K562 (cell line): ENCODE measurements at regions not wholly inside any gene's neighbourhood (a gene's known extent, or its start where the extent isn't known, plus 50 kb on each side); places are given as distances from the start of the nearest gene placed in this dataset.
A peak's percentile ranks its signal among the peaks of the same experiment; 100 is the strongest.

Experiments used
- ATAC-seq: fragments of 200-7000 bp; cut with Tn5 transposase; 3 replicates; pipeline ENCODE4 v1.9.1; 2020; ENCODE audit warnings: moderate library complexity
- BruUV-seq: library from RNA; stranded (reverse); fragments of 400-500 nt; replicated peaks from 2 replicates; lab custom pipeline; 2021; lab: Mats Ljungman, UMichigan
- CTCF ChIA-PET: fragments of 300-600 bp; formaldehyde crosslinking; extraction: SDS; loops from one replicate; lab custom pipeline; 2021; ENCODE audit warnings: low intra/inter-chr PET ratio; lab: Yijun Ruan, JAX
- POLR2A ChIA-PET: fragments of 300-600, 350-650 bp; sonication (Branson Sonifier 250); formaldehyde crosslinking; extraction: SDS; loops from one replicate; lab custom pipeline; 2021; ENCODE audit warnings: antibody characterized with exemption, inconsistent platforms; lab: Yijun Ruan, JAX
- DNase-seq, 4 experiments: peaks; one replicate each; pipeline versions ENCODE4 v3.0.0 to v3.0.0-alpha.2; 2011 to 2018; ENCODE audit warnings: low spot score in 3 of 4, mixed read lengths in 3 of 4; ENCODE audit errors: extremely low read depth in 1 of 4
- FAIRE-seq: peaks from 2 replicates; lab custom pipeline; 2011; peaks lifted over from hg19 to GRCh38; lab: Jason Lieb, UNC
- H2AFZ ChIP-seq: 2 replicates; pipeline ENCODE4 v1.6.0; 2011; ENCODE audit warnings: low read depth, low read length, control low read depth, inconsistent platforms
- H3K27ac ChIP-seq: fragments of 200-600 bp; 3 replicates; pipeline ENCODE4 v1.8.0; 2011; ENCODE audit warnings: low read depth, mild to moderate bottlenecking, control low read depth, inconsistent platforms, low read length, moderate library complexity, mixed read lengths; ENCODE audit errors: extremely low read depth
- H3K27me3 ChIP-seq, 2 experiments: fragments of 300-600 bp in 1 of 2; 2 replicates in 1 of 2; 3 replicates in 1 of 2; pipeline versions ENCODE4 v1.6.0 to v1.8.0; 2011; ENCODE audit warnings: inconsistent platforms in 2 of 2, low read length in 2 of 2, mild to moderate bottlenecking in 1 of 2, mixed read lengths in 1 of 2, moderate library complexity in 1 of 2; ENCODE audit not compliant: control insufficient read depth in 2 of 2, insufficient read depth in 2 of 2
- H3K36me3 ChIP-seq: fragments of 300-600 bp; 3 replicates; pipeline ENCODE4 v1.8.0; 2011; ENCODE audit warnings: mild to moderate bottlenecking, low read length, inconsistent platforms; ENCODE audit not compliant: control insufficient read depth, insufficient read depth
- H3K4me1 ChIP-seq, 2 experiments: fragments of 200-600 bp in 1 of 2; replicated peaks in 1 of 2; 2 replicates in 1 of 2; 3 replicates in 1 of 2; pipeline versions ENCODE4 v1.5.1 to v1.8.0; 2011; ENCODE audit warnings: inconsistent platforms in 2 of 2, low read length in 2 of 2, mild to moderate bottlenecking in 1 of 2, mixed read lengths in 1 of 2, moderate library complexity in 1 of 2; ENCODE audit not compliant: control insufficient read depth in 2 of 2, insufficient read depth in 2 of 2
- H3K4me2 ChIP-seq: 2 replicates; pipeline ENCODE4 v1.6.1; 2011; ENCODE audit warnings: low read length, control low read depth, inconsistent platforms, mixed read lengths; ENCODE audit not compliant: insufficient read depth
- H3K4me3 ChIP-seq: fragments of 200-600 bp; sonication (generic), shearing (Covaris generic); 2 replicates; pipeline ENCODE4 v1.5.1; 2016; ENCODE audit warnings: control low read depth, inconsistent platforms
- H3K79me2 ChIP-seq: fragments of 200-600 bp; 3 replicates; pipeline ENCODE4 v1.8.0; 2011; ENCODE audit warnings: low read length, inconsistent platforms; ENCODE audit not compliant: control insufficient read depth, insufficient read depth
- H3K9ac ChIP-seq, 2 experiments: 2 replicates each; pipeline versions ENCODE4 v1.6.0 to v1.6.1; 2011; ENCODE audit warnings: low read depth in 2 of 2, low read length in 2 of 2, control low read depth in 1 of 2, inconsistent platforms in 1 of 2, mild to moderate bottlenecking in 1 of 2, mixed read lengths in 1 of 2; ENCODE audit not compliant: insufficient read depth in 1 of 2
- H3K9me1 ChIP-seq: one replicate; pipeline ENCODE4 v1.6.0; 2011; ENCODE audit warnings: inconsistent platforms, mild to moderate bottlenecking, low read length, moderate library complexity; ENCODE audit not compliant: control insufficient read depth, insufficient read depth
- H3K9me3 ChIP-seq: replicated peaks from 2 replicates; pipeline ENCODE4 v1.5.1; 2011; ENCODE audit warnings: low read depth, low read length, inconsistent platforms; ENCODE audit not compliant: control insufficient read depth, insufficient read depth
- H4K20me1 ChIP-seq: replicated peaks from 2 replicates; pipeline ENCODE4 v1.6.1; 2011; ENCODE audit warnings: low read length, inconsistent platforms, mixed read lengths; ENCODE audit not compliant: control insufficient read depth, insufficient read depth
- CEBPB ChIP-seq: fragments of 450-650 bp; IDR thresholded peaks from 2 replicates; pipeline ENCODE4 v1.6.1; 2016; ENCODE audit warnings: missing genetic modification characterization, missing compliant biosample characterization
- FOXA3 ChIP-seq, 2 experiments: fragments of 450-650 bp in 1 of 2; sonication (generic) in 1 of 2; formaldehyde crosslinking; IDR thresholded peaks in 1 of 2; conservative IDR thresholded peaks in 1 of 2; 2 replicates each; pipeline versions ENCODE4 v1.4.0 to v1.8.0; 2020 to 2022; ENCODE audit warnings: mild to moderate bottlenecking in 2 of 2, missing genetic modification reagents in 1 of 2
- JUND ChIP-seq, 2 experiments: IDR thresholded peaks; 2 replicates in 1 of 2; 3 replicates in 1 of 2; pipeline ENCODE4 v1.6.1; 2011; ENCODE audit warnings: borderline replicate concordance in 2 of 2, low read depth in 2 of 2, low read length in 2 of 2, improper control_type of control experiment in 1 of 2, missing biosample characterization in 1 of 2, missing genetic modification characterization in 1 of 2, missing genetic modification reagents in 1 of 2
- MEF2D ChIP-seq: conservative IDR thresholded peaks from 2 replicates; pipeline ENCODE4 v1.6.1; 2016; ENCODE audit warnings: low read depth, missing genetic modification characterization, missing compliant biosample characterization
- PCBP1 ChIP-seq: fragments of 200-400 bp; formaldehyde crosslinking; IDR thresholded peaks from 2 replicates; pipeline ENCODE4 v1.6.1; 2018; ENCODE audit warnings: mild to moderate bottlenecking, low read depth, low read length; ENCODE audit not compliant: poor library complexity, severe bottlenecking
- RFX7 ChIP-seq: fragments of 250-450 bp; sonication (Bioruptor Pico); IDR thresholded peaks from 2 replicates; pipeline ENCODE4 v1.5.1; 2021; ENCODE audit warnings: mild to moderate bottlenecking
- STAG1 ChIP-seq: sonication (generic); formaldehyde crosslinking; IDR thresholded peaks from 2 replicates; pipeline ENCODE4 v1.5.0; 2020; ENCODE audit warnings: missing genetic modification reagents, borderline replicate concordance
- TCF7L2 ChIP-seq: fragments of 150-350 bp; IDR thresholded peaks from 2 replicates; pipeline ENCODE4 v1.6.1; 2016; ENCODE audit warnings: low read depth, mild to moderate bottlenecking, low read length, moderate library complexity
- THAP7 ChIP-seq: fragments of 250-450 bp; sonication (Bioruptor Pico); IDR thresholded peaks from 2 replicates; pipeline ENCODE4 v1.5.0; 2021
- XRCC5 ChIP-seq: fragments of 200-400 bp; formaldehyde crosslinking; IDR thresholded peaks from 2 replicates; pipeline ENCODE4 v1.6.1; 2017; ENCODE audit warnings: low read depth, mild to moderate bottlenecking, low read length
- ZNF830 ChIP-seq: fragments of 250-450 bp; sonication (Bioruptor Pico); IDR thresholded peaks from 2 replicates; pipeline ENCODE4 v1.5.0; 2021; ENCODE audit warnings: mild to moderate bottlenecking
- WGBS: fragments of 100-300 bp; shearing (Covaris generic); methylation state at CpG from one replicate; pipeline ENCODE4 v1.1.6; 2016; ENCODE audit warnings: low coverage, mixed read lengths; ENCODE audit not compliant: insufficient coverage; ENCODE audit errors: missing lambda C conversion rate; 5-methylcytosine and 5-hydroxymethylcytosine counted together
- in situ Hi-C: fragments of 300-500 bp; cut with MboI; formaldehyde crosslinking; loops from 4 replicates; pipeline ENCODE4 v1.15.0; 2018; ENCODE audit warnings: inconsistent platforms, mixed read lengths
- intact Hi-C: fragments of 100-400 bp; cut with micrococcal nuclease; formaldehyde crosslinking; loops from 2 replicates; pipeline ENCODE4 v1.14.2; 2022
- TF ChIP-seq, protein P1 (sequence below): fragments of 450-650 bp; conservative IDR thresholded peaks from 2 replicates; pipeline ENCODE4 v1.6.1; 2016; ENCODE audit warnings: missing genetic modification characterization, low read depth, mild to moderate bottlenecking, missing compliant biosample characterization, moderate library complexity

- TF ChIP-seq STAG1 (CRISPR knock-in tag) (no peak), CEBPB (tag) (peak; percentile 50)
Measured at GRCh38 chr2:148586522-148587128, 57.9 kb upstream of the EPC2 start (continued).

DNA sequence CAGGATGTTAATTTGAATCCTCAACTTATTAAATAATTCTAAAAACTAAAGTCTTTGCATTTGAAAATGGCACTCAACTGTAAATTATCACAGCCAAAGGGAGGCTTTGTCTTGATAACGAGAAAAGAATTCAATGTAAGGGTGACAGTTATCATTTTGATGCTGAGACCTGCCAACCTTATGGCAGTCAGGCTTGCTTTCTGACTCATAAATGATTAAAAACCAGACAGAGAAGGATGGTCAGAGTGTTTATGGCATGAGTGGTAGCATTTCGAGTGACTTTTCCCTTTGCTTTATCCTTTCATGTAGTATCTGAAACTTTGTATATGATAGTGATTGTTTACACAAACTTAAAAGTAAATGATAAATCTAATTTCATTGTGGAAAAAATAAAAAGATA lies 53.9 kb upstream of the EPC2 start:
- DNase-seq (no peak), ATAC-seq (no peak), FAIRE-seq (no peak)
- 0% methylated on average over 2 of the region's 2 CpGs for WGBS
- in situ Hi-C loops, result no loop called here
- Histone ChIP-seq H3K4me2 (no peak overlapping the region), H3K9me3 (no peaks in the 10 kb centered on the region), H4K20me1 (no peaks in the 10 kb centered on the region), H3K27me3 (peaks cover 19 to 23% of the 10 kb centered on the region in 2 experiments; a peak in 4 of 5 replicates), H3K4me3 (no peak overlapping the region), H3K79me2 (no peaks in the 10 kb centered on the region), H3K27ac (no peak overlapping the region), H3K9ac (no peak overlapping the region), H3K9me1 (no peaks in the 10 kb centered on the region), H3K36me3 (no peaks in the 10 kb centered on the region), H3K4me1 (no peaks in the 10 kb centered on the region), H2AFZ (no peak overlapping the region)
- intact Hi-C loops, result no loop called here
- TF ChIP-seq RFX7, result no peak
- ChIA-PET CTCF (no interaction called here), POLR2A (interaction anchor here (1.1 kb wide), 1 partner anchor 15 kb away, joined by 3 read pairs; no protein-coding TSS in a partner anchor)
- BruUV-seq, result no TSS peak

DNA sequence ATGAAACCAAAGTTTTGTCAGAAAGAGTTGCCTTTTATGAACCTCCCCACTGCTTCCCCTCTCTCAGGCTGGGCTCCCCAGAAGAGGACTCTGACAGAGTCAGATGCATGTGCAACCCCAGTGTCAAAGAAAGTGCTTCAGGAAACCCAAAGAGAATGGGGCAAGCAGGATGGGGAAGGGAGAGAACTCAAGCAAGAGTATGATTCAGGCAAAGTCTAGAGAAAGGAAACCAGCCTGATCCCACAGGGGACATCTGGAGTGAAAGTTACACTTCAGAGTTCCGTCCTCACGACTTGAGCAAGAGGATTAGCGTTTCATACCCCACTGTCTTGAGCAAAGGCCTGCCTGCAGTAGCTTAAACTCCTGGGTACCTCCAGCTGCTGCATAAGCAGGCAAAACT lies 51.8 kb upstream of the EPC2 start:
- no peak overlapping the region for H2AFZ ChIP-seq
- no peaks in the 10 kb centered on the region for H3K79me2 ChIP-seq
- 0% methylated on average over 3 of the region's 3 CpGs for WGBS
- DNase-seq (no peak), ATAC-seq (peak; percentile 18), FAIRE-seq (no peak)
- H3K9ac ChIP-seq, result no peak overlapping the region
- H3K27ac ChIP-seq, result no peak overlapping the region
- BruUV-seq, result no TSS peak
- H4K20me1 ChIP-seq, result no peaks in the 10 kb centered on the region
- H3K4me1 ChIP-seq, result no peaks in the 10 kb centered on the region
- ChIA-PET POLR2A (interaction anchor here (1.7 kb wide), 1 partner anchor 52 kb away, joined by 4 read pairs; no protein-coding TSS in a partner anchor), CTCF (no interaction called here)
- H3K36me3 ChIP-seq, result no peaks in the 10 kb centered on the region
- H3K27me3 ChIP-seq, result peaks cover 17 to 29% of the 10 kb centered on the region in 2 experiments; a peak in 4 of 5 replicates
- no peak overlapping the region for H3K4me3 ChIP-seq
- intact Hi-C loops, result no loop called here
- in situ Hi-C loops, result no loop called here
- H3K9me1 ChIP-seq, result no peaks in the 10 kb centered on the region
- H3K9me3 ChIP-seq, result no peaks in the 10 kb centered on the region
- H3K4me2 ChIP-seq, result no peak overlapping the region
- TF ChIP-seq TCF7L2 (no peak), MEF2D (tag) (no peak), ZNF830 (CRISPR knock-in tag) (no peak), FOXA3 (CRISPR knock-in tag; conservative IDR thresholded peaks at IDR 0.05 in 1 of 2, IDR thresholded peaks at IDR 0.05 in 1 of 2) (no peak), XRCC5 (no peak), THAP7 (CRISPR knock-in tag) (no peak), JUND (IDR thresholded peaks at IDR 0.05; ENCODE audit: borderline replicate concordance, low read depth, low read length) (no peak), JUND (tag; IDR thresholded peaks at IDR 0.05; ENCODE audit: borderline replicate concordance, low read depth, low read length) (no peak), PCBP1 (no peak)
- TF ChIP-seq, protein P1, sequence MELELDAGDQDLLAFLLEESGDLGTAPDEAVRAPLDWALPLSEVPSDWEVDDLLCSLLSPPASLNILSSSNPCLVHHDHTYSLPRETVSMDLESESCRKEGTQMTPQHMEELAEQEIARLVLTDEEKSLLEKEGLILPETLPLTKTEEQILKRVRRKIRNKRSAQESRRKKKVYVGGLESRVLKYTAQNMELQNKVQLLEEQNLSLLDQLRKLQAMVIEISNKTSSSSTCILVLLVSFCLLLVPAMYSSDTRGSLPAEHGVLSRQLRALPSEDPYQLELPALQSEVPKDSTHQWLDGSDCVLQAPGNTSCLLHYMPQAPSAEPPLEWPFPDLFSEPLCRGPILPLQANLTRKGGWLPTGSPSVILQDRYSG (tag), result no peak
